IPS DF 19.7 (cell line): ENCODE measurements at regions not wholly inside any gene's neighbourhood (a gene's known extent, or its start where the extent isn't known, plus 50 kb on each side); places are given as distances from the start of the nearest gene placed in this dataset.
A peak's percentile ranks its signal among the peaks of the same experiment; 100 is the strongest.

ENCODE experiments used
- DNase-seq: peaks from one replicate; pipeline ENCODE4 v3.0.0-alpha.2; 2013; ENCODE audit warnings: low read depth, low spot score

DNA sequence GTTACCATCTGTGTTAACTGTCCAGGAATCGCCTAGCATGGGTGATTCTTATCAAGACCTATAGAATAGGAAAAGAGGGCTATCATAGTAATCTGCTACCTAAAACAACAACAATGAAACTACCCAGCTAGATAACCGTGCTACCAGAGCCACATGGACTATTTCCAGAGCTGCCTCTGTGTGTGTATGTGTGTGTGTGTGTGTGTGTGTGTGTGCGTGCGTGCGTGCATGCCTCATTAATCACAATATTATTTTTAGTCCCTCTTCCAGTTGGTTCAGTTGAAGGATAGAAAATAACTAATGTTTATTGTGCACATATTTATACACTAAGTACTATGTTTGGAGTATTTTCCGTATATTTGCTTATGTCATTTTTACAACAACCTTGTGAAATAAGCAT is 201.1 kb downstream of the SP3 start:
- no peak for DNase-seq

- DNase-seq, result no peak
These were observed 198.5 kb downstream of the SP3 start for GRCh38 chr2:173766537-173767289.

GRCh38 chr2:173770947-173771678 is 194.1 kb downstream of the SP3 start:
- no peak for DNase-seq

- DNase-seq, result no peak
These were observed 193.0 kb downstream of the SP3 start for GRCh38 chr2:173772205-173772604.

- DNase-seq, result no peak
These were observed 192.1 kb downstream of the SP3 start for GRCh38 chr2:173773076-173773475.

- no peak for DNase-seq
These were observed 189.7 kb downstream of the SP3 start for GRCh38 chr2:173775440-173775839.

DNA sequence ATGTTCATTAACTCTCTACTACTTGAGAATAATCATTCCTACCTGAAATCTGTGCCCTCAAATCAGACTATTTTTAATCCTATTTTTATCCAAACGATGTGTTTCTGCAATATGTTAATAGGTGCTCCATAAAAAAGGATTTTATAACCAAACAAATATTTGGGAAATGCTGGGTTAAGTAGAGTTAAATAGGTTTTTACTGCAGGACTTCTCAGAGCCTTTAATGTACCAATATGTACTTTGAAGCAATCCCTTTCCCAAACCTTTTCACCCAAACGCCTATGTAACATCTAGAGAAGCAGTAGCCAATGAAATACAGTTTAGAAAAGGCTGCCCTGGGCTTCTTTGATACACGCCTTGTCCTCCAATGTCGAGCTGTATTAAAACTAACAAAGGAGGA is 182.5 kb downstream of the SP3 start:
- DNase-seq, result no peak

GRCh38 chr2:173783382-173783781 is 181.8 kb downstream of the SP3 start:
- no peak for DNase-seq

GRCh38 chr2:173785813-173786212 is 179.4 kb downstream of the SP3 start:
- no peak for DNase-seq

DNA sequence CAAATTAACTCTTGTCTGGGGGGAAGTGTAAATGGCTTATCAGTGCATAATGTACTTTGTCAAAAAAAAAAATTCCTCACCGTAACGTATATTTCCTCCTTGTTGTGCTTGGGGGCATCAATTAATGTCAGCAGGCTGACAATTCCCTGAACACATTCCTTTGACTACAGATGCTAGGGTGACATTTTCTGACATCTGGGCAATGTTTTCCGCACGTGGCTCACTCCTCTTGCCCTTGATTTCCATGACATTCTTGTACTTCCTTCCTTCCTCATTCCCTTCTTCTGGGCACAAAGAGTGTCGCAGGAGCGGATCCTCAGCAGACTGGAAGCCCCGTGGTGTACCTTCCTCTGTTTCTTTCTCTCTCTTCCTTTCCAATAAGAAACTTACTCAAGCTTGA is 173.7 kb downstream of the SP3 start:
- DNase-seq, result no peak

DNA sequence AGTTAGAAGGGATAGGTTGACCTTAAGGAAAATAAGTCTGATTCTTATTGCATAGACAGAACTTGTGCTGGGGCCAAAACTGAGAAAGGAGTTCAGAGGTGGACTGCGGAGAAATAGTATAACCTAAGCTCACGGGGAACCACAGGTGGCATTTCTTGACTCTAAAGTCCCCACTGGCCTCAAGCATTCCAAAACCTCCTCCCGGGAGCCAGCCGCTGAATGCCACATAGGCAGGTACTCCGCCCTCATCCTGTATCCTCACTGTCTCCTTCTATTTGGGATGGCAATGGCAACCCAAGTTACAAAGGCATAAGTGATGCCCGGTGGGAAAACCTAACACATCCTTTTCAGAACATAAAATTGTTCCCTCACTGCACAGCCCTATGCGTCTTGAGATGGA is 173.0 kb downstream of the SP3 start:
- DNase-seq, result no peak

GRCh38 chr2:173792741-173793140 is 172.4 kb downstream of the SP3 start:
- no peak for DNase-seq

DNA sequence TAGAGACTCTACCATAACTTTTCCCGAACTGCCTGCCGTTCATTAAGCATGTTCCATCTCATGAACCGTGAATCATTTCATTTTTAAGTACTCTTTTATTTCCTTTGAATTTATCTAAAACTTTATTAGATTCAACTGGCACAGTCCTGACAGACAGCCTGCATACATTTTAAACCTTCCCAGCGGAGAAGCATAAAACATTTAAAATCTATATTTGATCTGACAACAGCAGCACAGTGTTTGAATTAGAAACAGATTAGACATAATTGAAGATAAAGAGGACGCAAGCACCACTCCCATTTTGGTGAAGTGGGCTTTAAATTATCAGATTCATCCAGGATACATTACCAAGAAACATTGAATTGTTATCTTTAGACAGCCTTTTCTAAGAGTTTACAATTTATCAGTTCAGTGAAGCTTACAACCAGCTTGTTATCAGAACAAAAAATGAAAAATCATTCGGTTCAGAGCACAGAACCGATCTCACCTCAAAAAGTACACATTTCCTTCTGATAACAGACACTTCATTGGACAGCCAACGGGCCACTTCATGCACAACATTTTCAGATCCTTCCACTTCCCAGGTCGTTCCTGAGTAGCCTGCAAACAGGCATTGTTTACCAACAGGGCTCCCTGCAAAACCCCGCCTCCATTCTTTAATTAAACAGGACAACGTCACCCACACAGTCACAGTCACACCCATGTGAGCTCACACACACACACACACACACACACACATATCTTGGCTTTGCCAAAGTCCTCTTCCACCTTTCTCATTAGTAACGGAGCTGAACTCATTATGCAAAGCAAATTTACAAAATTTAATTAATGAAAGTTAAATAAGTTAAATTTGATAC is 171.2 kb downstream of the SP3 start:
- DNase-seq, result no peak

DNA sequence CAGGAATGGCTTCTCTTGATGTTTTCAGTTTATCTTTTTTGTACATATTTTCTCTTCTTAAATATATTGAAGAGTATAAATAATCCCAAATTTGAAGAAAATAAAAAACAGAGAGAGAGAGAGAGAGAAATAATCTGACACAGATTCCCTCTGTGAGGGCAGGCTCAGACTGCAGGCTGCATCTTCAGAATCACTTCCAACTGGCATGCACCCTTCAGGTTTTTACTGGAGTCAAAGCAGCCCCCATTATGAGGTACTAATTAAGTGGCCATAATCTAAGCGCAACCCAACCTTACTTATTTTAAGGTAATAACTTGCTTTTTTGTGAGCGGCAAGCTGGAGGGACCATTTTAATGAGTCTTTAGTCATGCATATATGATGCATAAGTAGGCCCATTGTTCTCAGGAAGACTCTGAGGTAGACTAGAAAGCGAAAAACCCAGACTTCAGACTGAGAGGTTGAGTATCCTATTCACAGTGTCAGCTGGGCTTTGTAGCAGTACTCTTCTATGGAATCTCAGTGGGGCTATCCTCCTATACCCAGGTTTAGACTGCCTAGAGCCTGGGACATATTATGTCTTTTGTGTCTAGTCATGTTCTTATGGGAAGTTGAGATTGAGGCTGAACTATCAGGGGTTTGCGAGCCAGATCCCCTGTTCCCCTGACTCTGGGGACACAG is 167.4 kb downstream of the SP3 start:
- DNase-seq, result peak; percentile 33

- DNase-seq, result no peak
These were observed 162.7 kb downstream of the SP3 start for GRCh38 chr2:173802518-173802917.

GRCh38 chr2:173803449-173803848 is 161.7 kb downstream of the SP3 start:
- no peak for DNase-seq

DNA sequence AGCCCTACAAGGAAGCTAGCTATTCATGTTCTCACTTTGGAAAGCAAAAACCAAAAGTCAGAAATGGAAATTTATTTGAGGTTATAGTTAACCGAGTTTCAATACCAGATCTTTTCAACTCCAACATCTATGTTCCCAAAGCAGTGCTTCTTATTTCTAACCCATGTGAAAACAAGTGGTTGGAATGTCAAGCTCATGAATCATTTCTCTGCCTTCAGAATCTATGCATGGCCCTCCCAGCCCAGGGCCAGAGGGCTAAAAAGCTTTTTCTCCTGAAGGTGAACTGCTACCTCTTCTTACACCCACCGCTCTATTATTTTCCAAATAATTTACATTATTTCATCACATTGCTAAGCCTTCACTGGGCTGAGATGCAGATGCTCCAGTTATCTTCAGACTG is 158.4 kb downstream of the SP3 start:
- no peak for DNase-seq

DNA sequence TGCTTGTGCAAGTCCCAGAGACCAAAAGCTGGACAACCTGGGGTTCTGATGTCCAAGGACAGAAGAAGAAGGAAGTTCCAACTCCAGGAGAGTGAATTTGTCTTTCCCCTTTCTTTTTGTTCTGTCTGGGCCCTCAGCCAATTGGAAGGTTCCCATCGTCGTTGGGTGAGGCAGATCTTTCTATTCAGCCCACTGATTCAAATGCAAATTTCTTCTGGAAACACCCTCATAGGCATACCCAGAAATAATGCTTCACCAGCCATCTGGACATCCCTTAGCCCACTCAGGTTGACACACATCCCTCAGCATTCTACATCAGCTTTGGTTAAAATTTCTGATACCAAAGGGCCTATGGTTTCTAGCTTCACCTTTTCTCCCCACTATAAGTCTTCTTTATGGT is 156.5 kb downstream of the SP3 start:
- no peak for DNase-seq

GRCh38 chr2:173812321-173812720 is 152.9 kb downstream of the SP3 start:
- DNase-seq, result no peak

DNA sequence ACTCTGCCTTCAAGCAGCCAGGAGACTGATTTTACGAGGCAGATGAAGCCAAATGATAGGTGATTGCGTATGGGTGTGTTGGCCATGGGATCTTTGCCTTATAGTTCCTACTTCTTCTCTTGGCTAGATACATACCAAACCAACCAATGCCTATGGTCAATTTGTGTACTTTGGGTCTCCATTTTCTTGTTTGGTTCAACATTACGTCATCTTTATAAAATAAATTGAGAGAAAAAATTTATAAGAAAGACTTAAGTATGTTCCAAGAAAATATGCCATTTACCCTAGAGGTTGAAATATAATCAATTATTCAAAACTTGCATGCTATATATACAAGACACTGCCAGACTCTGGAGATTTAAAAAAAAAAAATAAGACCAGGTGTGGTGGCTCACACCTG is 150.9 kb downstream of the SP3 start:
- DNase-seq, result no peak

DNA sequence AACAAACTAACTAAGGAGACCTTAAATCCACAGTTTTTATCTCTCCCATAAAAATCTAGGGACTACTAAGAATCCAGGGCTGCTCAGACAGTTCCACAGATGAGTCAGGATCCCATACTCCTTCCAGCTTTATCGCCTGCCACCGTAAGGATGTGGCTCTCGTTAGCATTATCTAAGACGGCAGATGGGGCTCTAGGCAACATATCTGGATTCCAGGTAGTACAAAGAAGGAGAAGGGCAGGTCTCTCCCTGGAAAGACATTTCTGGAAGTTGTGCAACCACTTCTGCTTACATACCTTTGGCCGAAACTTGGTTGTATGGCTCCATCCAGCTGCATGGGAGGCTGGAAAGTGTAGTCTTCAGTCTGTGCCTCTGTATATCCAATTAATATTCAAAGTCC is 149.4 kb downstream of the SP3 start:
- no peak for DNase-seq

- no peak for DNase-seq
These were observed 147.6 kb downstream of the SP3 start for GRCh38 chr2:173817582-173817981.
